Retinal pigment epithelial cell (primary cell): ENCODE measurements at regions not wholly inside any gene's neighbourhood (a gene's known extent, or its start where the extent isn't known, plus 50 kb on each side); places are given as distances from the start of the nearest gene placed in this dataset.

ENCODE experiments used
- DNase-seq: peaks from one replicate; pipeline ENCODE4 v3.0.0-alpha.2; 2010; ENCODE audit warnings: low read depth
- H3K4me3 ChIP-seq: 2 replicates; pipeline ENCODE4 v1.5.1; 2011; ENCODE audit warnings: mild to moderate bottlenecking, low read length, control low read depth, moderate library complexity
- TF ChIP-seq, protein P1 (sequence below): conservative IDR thresholded peaks from 2 replicates; pipeline ENCODE4 v1.5.1; 2011; ENCODE audit warnings: low read depth, low read length, control low read depth, inconsistent platforms

GRCh38 chr9:102832814-102833213 is 162.3 kb upstream of the CYLC2 start:
- no peak for DNase-seq
- TF ChIP-seq, protein P1, sequence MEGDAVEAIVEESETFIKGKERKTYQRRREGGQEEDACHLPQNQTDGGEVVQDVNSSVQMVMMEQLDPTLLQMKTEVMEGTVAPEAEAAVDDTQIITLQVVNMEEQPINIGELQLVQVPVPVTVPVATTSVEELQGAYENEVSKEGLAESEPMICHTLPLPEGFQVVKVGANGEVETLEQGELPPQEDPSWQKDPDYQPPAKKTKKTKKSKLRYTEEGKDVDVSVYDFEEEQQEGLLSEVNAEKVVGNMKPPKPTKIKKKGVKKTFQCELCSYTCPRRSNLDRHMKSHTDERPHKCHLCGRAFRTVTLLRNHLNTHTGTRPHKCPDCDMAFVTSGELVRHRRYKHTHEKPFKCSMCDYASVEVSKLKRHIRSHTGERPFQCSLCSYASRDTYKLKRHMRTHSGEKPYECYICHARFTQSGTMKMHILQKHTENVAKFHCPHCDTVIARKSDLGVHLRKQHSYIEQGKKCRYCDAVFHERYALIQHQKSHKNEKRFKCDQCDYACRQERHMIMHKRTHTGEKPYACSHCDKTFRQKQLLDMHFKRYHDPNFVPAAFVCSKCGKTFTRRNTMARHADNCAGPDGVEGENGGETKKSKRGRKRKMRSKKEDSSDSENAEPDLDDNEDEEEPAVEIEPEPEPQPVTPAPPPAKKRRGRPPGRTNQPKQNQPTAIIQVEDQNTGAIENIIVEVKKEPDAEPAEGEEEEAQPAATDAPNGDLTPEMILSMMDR = no peak
- no peak overlapping the region for H3K4me3 ChIP-seq

DNA sequence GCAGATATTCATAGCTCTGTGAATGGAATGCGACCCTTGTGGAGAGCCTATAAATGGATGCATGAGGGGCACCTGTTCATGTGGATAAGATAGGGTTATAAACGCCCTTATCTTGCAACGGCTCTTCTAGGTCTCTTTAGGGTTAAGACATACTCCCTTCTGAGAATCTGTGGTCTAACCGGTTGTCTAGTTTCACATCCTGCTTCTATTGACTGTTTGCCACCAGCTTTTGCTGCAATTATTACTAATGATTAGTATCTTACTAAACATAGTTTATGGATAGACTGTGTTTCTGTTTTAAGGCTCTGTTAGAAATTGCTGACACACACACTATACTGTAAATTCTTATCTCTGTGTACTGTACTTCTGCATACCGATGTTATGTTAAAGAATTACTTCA is 198.9 kb upstream of the CYLC2 start:
- H3K4me3 ChIP-seq = no peak overlapping the region
- no peak for DNase-seq
- TF ChIP-seq, protein P1 = no peak

- no peak overlapping the region for H3K4me3 ChIP-seq
- TF ChIP-seq, protein P1 = no peak
- DNase-seq = no peak
These were observed 199.6 kb upstream of the CYLC2 start for GRCh38 chr9:102795532-102795931.

DNA sequence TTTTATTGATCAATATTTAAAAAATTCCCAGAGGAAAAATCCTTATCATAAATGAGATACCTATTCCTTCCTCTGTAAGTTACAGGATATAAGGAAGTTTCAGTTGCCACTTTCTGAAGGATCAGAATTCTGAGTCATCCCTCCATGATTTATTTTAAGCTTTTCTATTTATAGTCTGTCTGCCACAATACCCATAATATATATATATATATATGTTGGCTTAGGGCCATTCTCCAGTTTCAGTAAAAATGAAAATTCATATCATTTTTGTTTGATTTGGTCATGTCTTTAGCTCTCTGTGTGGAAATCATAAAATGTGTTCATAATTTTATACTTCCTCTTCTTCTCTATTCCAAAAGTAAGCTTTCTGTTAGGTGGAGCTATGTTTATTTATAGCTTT is 215.8 kb upstream of the CYLC2 start:
- TF ChIP-seq, protein P1 = no peak
- H3K4me3 ChIP-seq = no peak overlapping the region
- peak; percentile 73 for DNase-seq

GRCh38 chr9:102778746-102779145 is 216.4 kb upstream of the CYLC2 start:
- peak; percentile 76 for DNase-seq
- TF ChIP-seq, protein P1 = no peak
- no peak overlapping the region for H3K4me3 ChIP-seq

DNA sequence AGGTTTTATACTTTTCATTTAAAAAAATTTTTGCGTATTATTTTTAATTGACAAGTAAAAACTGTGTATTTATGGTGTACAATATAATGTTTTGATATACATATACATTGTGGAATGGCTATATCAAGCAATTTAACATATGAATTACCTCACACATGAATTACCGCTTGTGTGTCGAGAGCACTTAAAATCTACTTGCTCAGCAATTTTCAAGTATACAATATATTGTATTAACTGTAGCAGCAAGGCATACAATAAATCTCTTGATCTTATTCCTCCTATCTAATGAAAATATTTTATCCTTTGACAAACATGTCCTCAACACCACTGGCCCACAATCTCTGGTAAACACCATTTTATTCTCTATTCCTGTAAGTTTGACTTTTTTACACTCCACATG is 224.4 kb upstream of the CYLC2 start:
- no peak for DNase-seq
- no peak overlapping the region for H3K4me3 ChIP-seq
- TF ChIP-seq, protein P1 = no peak

GRCh38 chr9:102769307-102769706 is 225.8 kb upstream of the CYLC2 start:
- TF ChIP-seq, protein P1 = no peak
- H3K4me3 ChIP-seq = no peak overlapping the region
- DNase-seq = no peak
